ENCODE measurements at regions not wholly inside any gene's neighbourhood (a gene's known extent, or its start where the extent isn't known, plus 50 kb on each side); places are given as distances from the start of the nearest gene placed in this dataset.

- Histone ChIP-seq H3K79me2 (ENCODE audit: control insufficient read depth, insufficient read depth, low read length) (no peaks in the 10 kb centered on the region), H4K20me1 (ENCODE audit: control insufficient read depth, insufficient read depth, low read length, poor library complexity, severe bottlenecking) (no peaks in the 10 kb centered on the region), H3K9me3 (ENCODE audit: control extremely low read depth in 1 of 3, control insufficient read depth in 2 of 3, insufficient read depth in 1 of 3, low read length in 2 of 3) (peaks cover 0 to 3% (median 0%) of the 10 kb centered on the region in 3 donors), H2AFZ (ENCODE audit: insufficient read depth, low read depth, low read length, poor library complexity, severe bottlenecking) (no peak overlapping the region), H3K4me1 (ENCODE audit: control insufficient read depth in 2 of 2, insufficient read depth in 2 of 2, low read length in 2 of 2) (no peaks in the 10 kb centered on the region), H3K9ac (ENCODE audit: low read length) (no peak overlapping the region), H3K27me3 (replicated peaks in 1 of 4; ENCODE audit: control extremely low read depth in 1 of 4, control insufficient read depth in 3 of 4, insufficient read depth in 4 of 4, low read length in 3 of 4) (no peaks in the 10 kb centered on the region), H3K4me3 (ENCODE audit: control extremely low read depth in 1 of 5, extremely low read depth in 1 of 5, insufficient read depth in 1 of 5, low read depth in 2 of 5, low read length in 4 of 5) (no peak overlapping the region), H3K4me2 (replicated peaks; ENCODE audit: low read depth, low read length, poor library complexity, severe bottlenecking) (no peak overlapping the region), H3K27ac (ENCODE audit: low read length in 2 of 2) (no peak overlapping the region), H3K36me3 (replicated peaks in 1 of 2; ENCODE audit: control extremely low read depth in 1 of 2, control insufficient read depth in 1 of 2, extremely low read depth in 1 of 2, insufficient read depth in 2 of 2, low read length in 1 of 2) (no peaks in the 10 kb centered on the region)
- H3K4me3 Mint-ChIP-seq: no peak overlapping the region
- H3K9me3 Mint-ChIP-seq (ENCODE audit: insufficient read depth): peaks cover 2% of the 10 kb centered on the region
- ChIA-PET POLR2A (no interaction called here), CTCF (no interaction called here)
- H3K4me1 Mint-ChIP-seq: no peaks in the 10 kb centered on the region
- ATAC-seq (ENCODE audit: low read depth) (no peak), DNase-seq (no peak)
- no peak overlapping the region for H3K27ac Mint-ChIP-seq
- H3K27me3 Mint-ChIP-seq: peaks cover 15% of the 10 kb centered on the region
- TF ChIP-seq EZH2 (IDR thresholded peaks at IDR 0.05; ENCODE audit: borderline replicate concordance, insufficient read depth, low read depth, low read length, poor library complexity, severe bottlenecking) (no peak), CTCF (IDR thresholded peaks at IDR 0.05) (no peak)
- 100% methylated on average over 2 of the region's 2 CpGs for WGBS (ENCODE audit: insufficient coverage)
- intact Hi-C loops (cut with micrococcal nuclease): no loop called here
These were observed 179.5 kb upstream of the GATB start for GRCh38 chr4:151940291-151940690.

- POLR2A ChIA-PET: no interaction called here
- Mint-ChIP-seq H3K4me3 (no peak overlapping the region), H3K4me1 (no peaks in the 10 kb centered on the region), H3K9me3 (ENCODE audit: insufficient read depth) (no peaks in the 10 kb centered on the region), H3K27me3 (peaks cover 13% of the 10 kb centered on the region), H3K27ac (no peak overlapping the region)
- Histone ChIP-seq H3K9ac (ENCODE audit: low read length) (no peak overlapping the region), H3K27me3 (replicated peaks in 1 of 4; ENCODE audit: control extremely low read depth in 1 of 4, control insufficient read depth in 3 of 4, insufficient read depth in 4 of 4, low read length in 3 of 4) (no peaks in the 10 kb centered on the region), H3K9me3 (ENCODE audit: control extremely low read depth in 1 of 3, control insufficient read depth in 2 of 3, insufficient read depth in 1 of 3, low read length in 2 of 3) (peaks cover 0 to 3% (median 0%) of the 10 kb centered on the region in 3 donors), H3K4me1 (ENCODE audit: control insufficient read depth in 2 of 2, insufficient read depth in 2 of 2, low read length in 2 of 2) (no peaks in the 10 kb centered on the region), H4K20me1 (ENCODE audit: control insufficient read depth, insufficient read depth, low read length, poor library complexity, severe bottlenecking) (no peaks in the 10 kb centered on the region), H3K36me3 (replicated peaks in 1 of 2; ENCODE audit: control extremely low read depth in 1 of 2, control insufficient read depth in 1 of 2, extremely low read depth in 1 of 2, insufficient read depth in 2 of 2, low read length in 1 of 2) (no peaks in the 10 kb centered on the region), H3K4me2 (replicated peaks; ENCODE audit: low read depth, low read length, poor library complexity, severe bottlenecking) (no peak overlapping the region), H3K4me3 (ENCODE audit: control extremely low read depth in 1 of 5, extremely low read depth in 1 of 5, insufficient read depth in 1 of 5, low read depth in 2 of 5, low read length in 4 of 5) (no peak overlapping the region), H3K79me2 (ENCODE audit: control insufficient read depth, insufficient read depth, low read length) (no peaks in the 10 kb centered on the region), H3K27ac (ENCODE audit: low read length in 2 of 2) (no peak overlapping the region), H2AFZ (ENCODE audit: insufficient read depth, low read depth, low read length, poor library complexity, severe bottlenecking) (no peak overlapping the region)
- 93% methylated on average over 2 of the region's 3 CpGs for WGBS (ENCODE audit: insufficient coverage)
- no peak for TF ChIP-seq EZH2 (IDR thresholded peaks at IDR 0.05; ENCODE audit: borderline replicate concordance, insufficient read depth, low read depth, low read length, poor library complexity, severe bottlenecking)
- no peak for TF ChIP-seq CTCF (IDR thresholded peaks at IDR 0.05)
- CTCF ChIA-PET: no interaction called here
- DNase-seq (no peak), ATAC-seq (ENCODE audit: low read depth) (no peak)
- intact Hi-C loops (cut with micrococcal nuclease): no loop called here
These were observed 178.9 kb upstream of the GATB start for GRCh38 chr4:151939670-151940069.

All from B cell (primary cell).